GM12891 (cell line): ENCODE measurements at regions not wholly inside any gene's neighbourhood (a gene's known extent, or its start where the extent isn't known, plus 50 kb on each side); places are given as distances from the start of the nearest gene placed in this dataset.

ENCODE experiments used
- PAX5 ChIP-seq: IDR thresholded peaks from 2 replicates; pipeline ENCODE4 v1.6.1; 2011; ENCODE audit warnings: low read length, moderate library complexity, mild to moderate bottlenecking; ENCODE audit not compliant: insufficient read depth, severe bottlenecking
- POLR2A ChIP-seq: IDR thresholded peaks from 2 replicates; pipeline ENCODE4 v1.6.1; 2011; ENCODE audit warnings: low read depth, low read length, control low read depth
- POLR2AphosphoS5 ChIP-seq: IDR thresholded peaks from 2 replicates; pipeline ENCODE4 v1.6.1; 2011; ENCODE audit warnings: low read depth, low read length, control low read depth
- POU2F2 ChIP-seq: IDR thresholded peaks from 2 replicates; pipeline ENCODE4 v1.6.1; 2011; ENCODE audit warnings: low read depth, mild to moderate bottlenecking, control low read depth, low read length, moderate library complexity
- SPI1 ChIP-seq: IDR thresholded peaks from 2 replicates; pipeline ENCODE4 v1.6.1; 2011; ENCODE audit warnings: low read depth, low read length, control low read depth

- TF ChIP-seq POLR2AphosphoS5 (no peak), POLR2A (no peak), POU2F2 (no peak), SPI1 (no peak), PAX5 (no peak)
Observed at GRCh38 chr9:107999011-107999410, 509.4 kb upstream of the KLF4 start.
